ENCODE measurements at regions not wholly inside any gene's neighbourhood (a gene's known extent, or its start where the extent isn't known, plus 50 kb on each side); places are given as distances from the start of the nearest gene placed in this dataset.

GRCh38 chrX:132563976-132564375 is 75.1 kb upstream of the MBNL3 start:
- TF ChIP-seq CTCF (IDR thresholded peaks at IDR 0.05; ENCODE audit: insufficient read depth, low read depth, low read length) (no peak), EZH2 (IDR thresholded peaks at IDR 0.05; ENCODE audit: insufficient read depth, low read length) (no peak)
